HEK293 (cell line): ENCODE measurements at regions not wholly inside any gene's neighbourhood (a gene's known extent, or its start where the extent isn't known, plus 50 kb on each side); places are given as distances from the start of the nearest gene placed in this dataset.
A peak's percentile ranks its signal among the peaks of the same experiment; 100 is the strongest.

Experiments used
- GLIS1 ChIP-seq: fragments of 450-650 bp; formaldehyde crosslinking; IDR thresholded peaks from 2 replicates; pipeline ENCODE4 v1.5.1; 2016; ENCODE audit warnings: missing biosample characterization, missing genetic modification characterization
- KLF9 ChIP-seq: fragments of 450-650 bp; formaldehyde crosslinking; IDR thresholded peaks from 2 replicates; pipeline ENCODE4 v1.5.1; 2016; ENCODE audit warnings: missing biosample characterization, missing genetic modification characterization, low read depth
- MZF1 ChIP-seq: fragments of 450-650 bp; formaldehyde crosslinking; IDR thresholded peaks from 2 replicates; pipeline ENCODE4 v1.5.1; 2017; ENCODE audit warnings: missing biosample characterization, missing genetic modification characterization, borderline replicate concordance
- SP3 ChIP-seq: fragments of 450-650 bp; formaldehyde crosslinking; IDR thresholded peaks from 2 replicates; pipeline ENCODE4 v1.5.1; 2016; ENCODE audit warnings: missing biosample characterization, missing genetic modification characterization
- ZBTB21 ChIP-seq: fragments of 450-650 bp; formaldehyde crosslinking; IDR thresholded peaks from 2 replicates; pipeline ENCODE4 v1.5.1; 2017; ENCODE audit warnings: missing biosample characterization, missing genetic modification characterization
- ZNF423 ChIP-seq: fragments of 450-650 bp; formaldehyde crosslinking; IDR thresholded peaks from 2 replicates; pipeline ENCODE4 v1.5.1; 2016; ENCODE audit warnings: missing biosample characterization, missing genetic modification characterization
- ZNF560 ChIP-seq: fragments of 450-650 bp; formaldehyde crosslinking; IDR thresholded peaks from 2 replicates; pipeline ENCODE4 v1.5.1; 2017; ENCODE audit warnings: missing biosample characterization, missing genetic modification characterization, borderline replicate concordance
- ZNF660 ChIP-seq: fragments of 450-650 bp; IDR thresholded peaks from 2 replicates; pipeline ENCODE4 v1.5.1; 2018; ENCODE audit warnings: missing biosample characterization, mild to moderate bottlenecking, missing genetic modification characterization
- ZNF677 ChIP-seq: fragments of 450-650 bp; IDR thresholded peaks from 2 replicates; pipeline ENCODE4 v1.5.0; 2018; ENCODE audit warnings: missing biosample characterization, mild to moderate bottlenecking, missing genetic modification characterization, moderate library complexity

DNA sequence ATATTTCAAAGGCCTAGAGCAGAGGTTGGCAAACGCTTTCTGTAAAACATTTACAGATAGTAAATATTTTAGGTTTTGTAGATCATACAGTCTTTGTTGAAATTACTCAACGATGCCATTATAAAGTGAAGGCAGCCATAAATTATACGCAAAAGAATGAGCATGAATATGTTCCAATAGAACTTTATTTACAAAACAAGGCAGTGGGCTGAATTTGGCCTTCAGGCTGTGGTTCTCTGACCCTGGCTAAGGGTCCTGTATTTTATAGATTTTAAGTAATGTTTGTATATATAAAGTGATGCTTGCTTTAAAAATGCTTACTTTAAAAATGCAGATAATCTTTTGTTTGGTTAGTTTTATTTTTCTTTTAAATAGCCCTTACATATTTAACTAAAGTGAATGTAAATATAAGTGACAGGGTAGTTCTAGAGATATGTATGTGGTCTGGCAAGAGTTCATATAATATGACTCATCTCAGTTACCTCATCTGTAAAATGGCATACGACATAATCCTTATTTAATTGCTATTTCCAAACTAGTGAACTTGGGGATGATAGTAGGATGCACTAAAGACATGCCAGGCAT lies 51.7 kb upstream of the ATP5MC3 start (continued):
- TF ChIP-seq ZNF677 = no peak
- TF ChIP-seq SP3 = no peak; the same call in 1 of the 2 replicates
- no peak for TF ChIP-seq ZNF560 (tag by site-specific recombination)
- TF ChIP-seq ZNF660 (tag by site-specific recombination) = no peak
- TF ChIP-seq GLIS1 (tag by site-specific recombination) = no peak
- TF ChIP-seq ZNF423 = no peak
- TF ChIP-seq ZBTB21 (tag by site-specific recombination) = peak; percentile 81
- no peak; the same call in 1 of the 2 replicates for TF ChIP-seq MZF1 (tag by site-specific recombination)
- no peak for TF ChIP-seq KLF9 (tag by site-specific recombination)
